Stimulated activated memory B cell treated with anti-CD40 and anti-IgM and Interleukin-4, amounts not matched to agents 10 μg/mL and 1 μg/mL and 100 μg/mL, for 72 hours (primary cell): ENCODE measurements at regions not wholly inside any gene's neighbourhood (a gene's known extent, or its start where the extent isn't known, plus 50 kb on each side); places are given as distances from the start of the nearest gene placed in this dataset.
"Not testable (repeated sequence)": the region's sequence is repeated elsewhere in the genome, so short reads cannot be mapped to it uniquely, and the experiment has no call there.

Source experiments
- ATAC-seq: fragments of 150-1000 bp; cut with Tn5 transposase; 2 replicates; pipeline ENCODE4 v1.10.0; 2021
- H3K27ac Mint-ChIP-seq: one replicate; pipeline ENCODE4 v1.8.0; 2022; ENCODE audit warnings: mild to moderate bottlenecking, mixed read lengths
- H3K27me3 Mint-ChIP-seq: one replicate; pipeline ENCODE4 v1.8.0; 2022; ENCODE audit warnings: mixed read lengths
- H3K36me3 Mint-ChIP-seq: one replicate; pipeline ENCODE4 v1.8.0; 2022; ENCODE audit warnings: mixed read lengths
- H3K4me1 Mint-ChIP-seq: one replicate; pipeline ENCODE4 v1.8.0; 2022; ENCODE audit warnings: mixed read lengths
- H3K4me3 Mint-ChIP-seq: one replicate; pipeline ENCODE4 v1.8.0; 2022; ENCODE audit warnings: mild to moderate bottlenecking, moderate library complexity, mixed read lengths
- H3K9me3 Mint-ChIP-seq: one replicate; pipeline ENCODE4 v1.8.0; 2022; ENCODE audit warnings: mixed read lengths

- Mint-ChIP-seq H3K4me3 (no peak overlapping the region), H3K27me3 (no peaks in the 10 kb centered on the region), H3K4me1 (no peaks in the 10 kb centered on the region), H3K36me3 (no peaks in the 10 kb centered on the region), H3K9me3 (peaks cover 18% of the 10 kb centered on the region), H3K27ac (no peak overlapping the region)
- no peak for ATAC-seq
Observed at GRCh38 chr12:58657190-58657589, 263.1 kb downstream of the LRIG3 start.

GRCh38 chr12:58665375-58665774 lies 254.9 kb downstream of the LRIG3 start:
- Mint-ChIP-seq H3K9me3 (peaks cover 6% of the 10 kb centered on the region), H3K27me3 (no peaks in the 10 kb centered on the region), H3K27ac (no peak overlapping the region), H3K36me3 (no peaks in the 10 kb centered on the region), H3K4me1 (no peaks in the 10 kb centered on the region), H3K4me3 (no peak overlapping the region)
- ATAC-seq, result no peak

DNA sequence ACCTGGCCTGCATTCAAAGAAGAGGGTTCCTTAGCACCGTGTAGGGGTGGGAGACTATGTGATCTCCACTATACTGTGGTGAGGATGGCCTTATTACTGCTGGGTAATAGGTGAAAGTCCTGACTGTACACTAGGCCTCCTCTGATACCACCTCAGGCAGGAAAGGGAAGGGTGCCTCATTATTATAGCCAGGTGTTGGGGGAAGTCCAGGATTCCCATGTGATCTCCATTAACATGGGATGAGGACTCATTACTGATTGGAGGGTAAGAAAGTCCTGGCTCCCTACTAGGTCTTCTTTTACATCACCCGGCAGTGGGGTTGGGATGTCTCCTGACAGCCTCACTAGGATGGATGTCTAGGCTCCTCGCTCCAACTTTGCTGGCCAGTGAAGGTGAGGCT lies 252.1 kb downstream of the LRIG3 start:
- H3K27me3 Mint-ChIP-seq, result no peaks in the 10 kb centered on the region
- peaks cover 3% of the 10 kb centered on the region for H3K9me3 Mint-ChIP-seq
- no peaks in the 10 kb centered on the region for H3K4me1 Mint-ChIP-seq
- H3K27ac Mint-ChIP-seq, result no peak overlapping the region
- ATAC-seq, result no peak
- no peaks in the 10 kb centered on the region for H3K36me3 Mint-ChIP-seq
- no peak overlapping the region for H3K4me3 Mint-ChIP-seq

- Mint-ChIP-seq H3K4me1 (no peaks in the 10 kb centered on the region), H3K4me3 (no peak overlapping the region), H3K27ac (no peak overlapping the region), H3K9me3 (peaks cover 3% of the 10 kb centered on the region), H3K27me3 (no peaks in the 10 kb centered on the region), H3K36me3 (no peaks in the 10 kb centered on the region)
- ATAC-seq, result no peak
Observed at GRCh38 chr12:58668871-58669270, 251.4 kb downstream of the LRIG3 start.

- no peak overlapping the region for H3K27ac Mint-ChIP-seq
- H3K4me1 Mint-ChIP-seq, result no peaks in the 10 kb centered on the region
- H3K4me3 Mint-ChIP-seq, result no peak overlapping the region
- H3K27me3 Mint-ChIP-seq, result no peaks in the 10 kb centered on the region
- no peaks in the 10 kb centered on the region for H3K36me3 Mint-ChIP-seq
- no peak for ATAC-seq
- H3K9me3 Mint-ChIP-seq, result peaks cover 6% of the 10 kb centered on the region
Observed at GRCh38 chr12:58670623-58671022, 249.7 kb downstream of the LRIG3 start.

DNA sequence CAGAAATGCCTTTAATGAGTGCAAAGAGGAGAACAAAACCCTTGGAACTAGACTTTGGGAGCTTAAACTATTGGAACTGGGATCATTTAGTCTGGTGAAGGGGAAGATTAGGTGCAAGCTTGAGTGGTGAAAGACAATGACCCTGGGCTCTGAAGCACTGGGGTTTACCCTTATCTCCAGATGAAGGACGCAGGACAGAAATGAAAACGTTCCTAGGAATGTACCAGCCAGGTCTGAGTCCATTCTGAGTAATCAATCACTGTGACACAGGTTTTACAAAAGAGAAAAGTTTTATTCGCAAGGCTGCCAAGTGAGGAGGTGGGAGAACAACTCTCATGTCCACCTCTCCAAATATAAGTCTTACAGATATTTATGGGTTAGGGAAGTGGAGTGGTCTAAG lies 249.1 kb downstream of the LRIG3 start:
- H3K36me3 Mint-ChIP-seq, result no peaks in the 10 kb centered on the region
- peaks cover 6% of the 10 kb centered on the region for H3K9me3 Mint-ChIP-seq
- H3K27me3 Mint-ChIP-seq, result no peaks in the 10 kb centered on the region
- no peaks in the 10 kb centered on the region for H3K4me1 Mint-ChIP-seq
- ATAC-seq, result no peak
- no peak overlapping the region for H3K4me3 Mint-ChIP-seq
- no peak overlapping the region for H3K27ac Mint-ChIP-seq

DNA sequence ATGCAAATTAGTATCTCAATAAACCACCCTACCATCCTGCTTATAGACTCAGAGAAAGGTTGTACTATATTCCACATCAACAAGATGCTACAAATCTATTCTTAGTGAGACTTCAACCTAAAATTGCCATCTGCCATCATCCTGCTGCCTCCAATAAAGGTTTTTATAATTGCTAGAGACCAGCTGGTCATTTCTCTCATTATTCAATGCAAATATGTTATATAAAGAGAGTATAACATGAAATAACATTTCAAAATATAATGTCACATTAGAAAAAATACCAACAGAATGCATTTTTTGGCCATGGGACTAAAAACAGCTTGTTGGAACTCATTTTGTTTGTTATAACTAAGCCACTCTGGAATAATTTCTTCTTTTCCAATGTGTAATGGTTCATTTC lies 247.3 kb downstream of the LRIG3 start:
- H3K9me3 Mint-ChIP-seq, result peaks cover 10% of the 10 kb centered on the region
- H3K27ac Mint-ChIP-seq, result no peak overlapping the region
- H3K4me3 Mint-ChIP-seq, result no peak overlapping the region
- no peaks in the 10 kb centered on the region for H3K4me1 Mint-ChIP-seq
- no peak for ATAC-seq
- no peaks in the 10 kb centered on the region for H3K27me3 Mint-ChIP-seq
- no peaks in the 10 kb centered on the region for H3K36me3 Mint-ChIP-seq

- ATAC-seq, result not testable (repeated sequence)
- peaks cover 23% of the 10 kb centered on the region for H3K9me3 Mint-ChIP-seq
Observed at GRCh38 chr12:58677833-58678232, 242.5 kb downstream of the LRIG3 start.

DNA sequence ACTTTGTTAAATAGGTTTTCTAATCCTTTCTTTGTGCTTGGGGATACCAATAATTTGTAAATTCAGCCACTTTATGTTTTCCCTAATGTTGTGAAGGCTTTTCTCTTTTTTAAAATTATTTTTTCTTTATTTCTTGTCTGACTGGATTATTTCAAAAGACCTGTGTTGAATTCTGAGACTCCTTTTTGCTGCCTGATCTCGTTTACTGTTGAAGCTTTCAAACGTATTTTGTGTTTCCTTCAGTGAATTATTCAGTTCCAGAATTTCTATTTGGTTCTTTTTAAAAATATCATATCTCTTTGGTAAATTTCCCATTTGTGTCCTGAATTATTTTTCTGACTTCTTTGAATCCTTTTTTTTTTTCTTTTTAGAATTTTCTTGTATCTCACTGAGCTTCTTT lies 241.6 kb downstream of the LRIG3 start:
- H3K9me3 Mint-ChIP-seq, result peaks cover 23% of the 10 kb centered on the region
- no peaks in the 10 kb centered on the region for H3K4me1 Mint-ChIP-seq

More at GRCh38 chr12:58677833-58678232, 242.5 kb downstream of the LRIG3 start:
- H3K4me1 Mint-ChIP-seq, H3K36me3 Mint-ChIP-seq, H3K4me3 Mint-ChIP-seq, H3K27ac Mint-ChIP-seq, H3K27me3 Mint-ChIP-seq: not testable (repeated sequence)

GRCh38 chr12:58681730-58682129 lies 238.6 kb downstream of the LRIG3 start:
- Mint-ChIP-seq H3K9me3 (peaks cover 19% of the 10 kb centered on the region), H3K4me1 (no peaks in the 10 kb centered on the region), H3K4me3 (no peak overlapping the region), H3K36me3 (no peaks in the 10 kb centered on the region), H3K27me3 (no peaks in the 10 kb centered on the region), H3K27ac (no peak overlapping the region)
- no peak for ATAC-seq

More for the DNA sequence above, 241.6 kb downstream of the LRIG3 start:
- no peak overlapping the region for H3K4me3 Mint-ChIP-seq
- no peak for ATAC-seq
- H3K27me3 Mint-ChIP-seq, result no peaks in the 10 kb centered on the region
- H3K27ac Mint-ChIP-seq, result no peak overlapping the region
- H3K36me3 Mint-ChIP-seq, result no peaks in the 10 kb centered on the region

DNA sequence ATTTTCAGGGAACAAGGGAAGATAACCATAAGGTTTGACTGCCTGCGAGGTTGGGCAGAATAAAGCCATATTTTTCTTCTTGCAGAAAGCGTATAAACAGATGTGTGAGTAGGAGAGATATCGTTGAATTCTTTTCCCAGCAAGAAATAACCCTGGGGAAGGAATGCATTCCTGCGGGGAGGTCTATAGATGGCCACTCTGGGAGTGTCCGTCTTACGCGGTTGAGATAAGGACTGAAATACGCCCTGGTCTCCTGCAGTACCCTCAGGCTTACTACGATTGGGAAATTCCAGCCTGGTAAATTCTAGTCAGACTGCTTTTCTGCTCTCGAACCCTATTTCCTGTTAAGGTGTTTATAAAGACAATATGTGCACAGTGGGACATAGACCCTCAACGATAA lies 225.0 kb downstream of the LRIG3 start:
- Mint-ChIP-seq H3K36me3 (no peaks in the 10 kb centered on the region), H3K27ac (no peak overlapping the region), H3K9me3 (peaks cover 25% of the 10 kb centered on the region)

DNA sequence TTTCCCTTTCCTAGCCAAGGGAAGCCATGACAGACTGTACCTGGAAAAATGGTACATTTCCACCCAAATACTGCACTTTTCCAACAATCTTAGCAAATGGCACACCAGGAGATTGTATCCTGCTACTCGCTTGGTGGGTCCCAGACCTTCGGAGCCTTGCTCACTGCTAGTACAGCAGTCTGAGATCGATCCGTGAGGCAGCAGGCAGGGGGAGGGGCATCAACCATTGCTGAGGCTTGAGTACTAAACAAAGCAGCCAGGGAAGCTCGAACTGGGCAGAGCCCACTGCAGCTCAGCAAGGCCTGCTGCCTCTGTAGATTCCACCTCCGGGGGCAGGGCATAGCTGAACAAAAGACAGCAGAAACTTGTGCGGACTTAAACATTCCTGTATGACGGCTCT lies 218.8 kb downstream of the LRIG3 start:
- Mint-ChIP-seq H3K9me3 (peaks cover 13% of the 10 kb centered on the region), H3K27me3 (no peaks in the 10 kb centered on the region), H3K4me1 (no peaks in the 10 kb centered on the region), H3K27ac (no peak overlapping the region), H3K4me3 (no peak overlapping the region), H3K36me3 (no peaks in the 10 kb centered on the region)
- no peak for ATAC-seq

More for the DNA sequence above, 225.0 kb downstream of the LRIG3 start:
- H3K4me1 Mint-ChIP-seq, result no peaks in the 10 kb centered on the region
- H3K27me3 Mint-ChIP-seq, result no peaks in the 10 kb centered on the region
- ATAC-seq, result no peak
- H3K4me3 Mint-ChIP-seq, result no peak overlapping the region

DNA sequence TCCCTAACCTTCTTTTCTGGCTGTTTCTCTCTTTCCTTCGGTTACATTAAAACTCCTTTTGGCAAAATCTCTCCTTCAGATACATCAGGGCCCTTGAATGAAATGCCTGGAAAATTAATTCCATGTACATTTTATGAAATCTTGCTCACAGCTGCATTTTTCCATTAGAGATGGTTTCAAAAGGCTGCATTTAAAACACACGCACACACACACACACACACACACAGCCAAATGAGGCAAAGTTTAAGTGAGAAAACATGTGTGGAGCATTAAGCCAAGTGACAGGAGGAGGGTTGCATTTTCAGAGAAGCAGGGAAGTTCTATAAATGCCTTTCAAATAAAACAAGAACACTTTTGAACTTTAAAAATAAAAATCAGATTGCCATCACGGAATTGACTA lies 216.4 kb downstream of the LRIG3 start:
- ATAC-seq, result no peak
- Mint-ChIP-seq H3K4me1 (no peaks in the 10 kb centered on the region), H3K27ac (no peak overlapping the region), H3K9me3 (peaks cover 15% of the 10 kb centered on the region), H3K36me3 (no peaks in the 10 kb centered on the region), H3K27me3 (no peaks in the 10 kb centered on the region), H3K4me3 (no peak overlapping the region)

DNA sequence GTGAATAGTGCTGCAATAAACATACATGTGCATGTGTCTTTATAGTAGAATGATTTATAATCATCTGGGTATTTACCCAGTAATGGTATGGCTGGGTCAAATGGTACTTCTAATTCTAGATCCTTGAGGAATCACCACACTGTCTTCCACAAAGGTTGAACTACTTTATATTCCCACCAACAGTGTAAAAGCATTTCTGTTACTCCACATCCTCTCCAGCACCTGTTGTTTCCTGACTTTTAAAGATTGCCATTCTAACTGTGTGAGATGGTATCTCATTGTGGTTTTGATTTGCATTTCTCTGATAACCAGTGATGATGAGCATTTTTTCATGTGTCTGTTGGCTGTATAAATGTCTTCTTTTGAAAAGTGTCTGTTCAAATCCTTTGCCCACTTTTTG lies 215.5 kb downstream of the LRIG3 start:
- H3K27ac Mint-ChIP-seq, H3K36me3 Mint-ChIP-seq, H3K4me1 Mint-ChIP-seq, H3K27me3 Mint-ChIP-seq, ATAC-seq, H3K4me3 Mint-ChIP-seq: not testable (repeated sequence)
- peaks cover 17% of the 10 kb centered on the region for H3K9me3 Mint-ChIP-seq

GRCh38 chr12:58710901-58711300 lies 209.4 kb downstream of the LRIG3 start:
- no peak overlapping the region for H3K4me3 Mint-ChIP-seq
- no peak for ATAC-seq
- H3K36me3 Mint-ChIP-seq, result no peaks in the 10 kb centered on the region
- H3K4me1 Mint-ChIP-seq, result no peaks in the 10 kb centered on the region
- no peak overlapping the region for H3K27ac Mint-ChIP-seq
- peaks cover 13% of the 10 kb centered on the region for H3K9me3 Mint-ChIP-seq
- H3K27me3 Mint-ChIP-seq, result no peaks in the 10 kb centered on the region

GRCh38 chr12:58711974-58712373 lies 208.3 kb downstream of the LRIG3 start:
- no peak overlapping the region for H3K27ac Mint-ChIP-seq
- no peak for ATAC-seq
- H3K4me1 Mint-ChIP-seq, result no peaks in the 10 kb centered on the region
- H3K27me3 Mint-ChIP-seq, result no peaks in the 10 kb centered on the region
- H3K4me3 Mint-ChIP-seq, result no peak overlapping the region
- no peaks in the 10 kb centered on the region for H3K36me3 Mint-ChIP-seq
- H3K9me3 Mint-ChIP-seq, result peaks cover 12% of the 10 kb centered on the region

- no peaks in the 10 kb centered on the region for H3K27me3 Mint-ChIP-seq
- no peak overlapping the region for H3K27ac Mint-ChIP-seq
- no peaks in the 10 kb centered on the region for H3K36me3 Mint-ChIP-seq
- no peak overlapping the region for H3K4me3 Mint-ChIP-seq
- H3K4me1 Mint-ChIP-seq, result no peaks in the 10 kb centered on the region
- peaks cover 6% of the 10 kb centered on the region for H3K9me3 Mint-ChIP-seq
- ATAC-seq, result no peak
Observed at GRCh38 chr12:58712976-58713375, 207.3 kb downstream of the LRIG3 start.
